GM12875 (cell line): ENCODE measurements at regions not wholly inside any gene's neighbourhood (a gene's known extent, or its start where the extent isn't known, plus 50 kb on each side); places are given as distances from the start of the nearest gene placed in this dataset.

Experiments used
- H3K4me3 ChIP-seq: one replicate; pipeline ENCODE4 v1.5.1; 2011; ENCODE audit warnings: low read depth, low read length, control low read depth
- TF ChIP-seq, protein P1 (sequence below): IDR thresholded peaks from 2 replicates; pipeline ENCODE4 v1.5.1; 2011; ENCODE audit warnings: low read depth, mild to moderate bottlenecking, control low read depth, inconsistent platforms, low read length, moderate library complexity, borderline replicate concordance; ENCODE audit not compliant: insufficient read depth

DNA sequence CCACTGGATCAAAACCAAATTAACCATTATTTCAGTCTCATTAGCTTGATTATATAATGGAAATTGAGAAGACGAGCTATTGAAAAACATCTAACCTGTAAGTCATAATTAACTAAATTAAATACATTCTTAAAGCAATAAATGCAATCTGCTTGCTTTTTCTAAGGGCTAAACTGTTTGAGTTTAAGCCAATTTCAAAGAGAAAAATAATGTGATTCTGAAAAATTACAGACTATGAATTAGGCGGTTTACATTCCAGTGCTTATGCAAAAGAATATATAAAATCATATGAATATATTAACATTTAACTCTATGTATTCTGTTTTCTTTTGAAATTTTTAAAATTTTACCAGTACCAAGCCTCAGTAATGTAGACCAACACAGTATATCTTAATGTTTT lies 1349.4 kb downstream of the FSCB start:
- H3K4me3 ChIP-seq, result no peak overlapping the region
- TF ChIP-seq, protein P1, sequence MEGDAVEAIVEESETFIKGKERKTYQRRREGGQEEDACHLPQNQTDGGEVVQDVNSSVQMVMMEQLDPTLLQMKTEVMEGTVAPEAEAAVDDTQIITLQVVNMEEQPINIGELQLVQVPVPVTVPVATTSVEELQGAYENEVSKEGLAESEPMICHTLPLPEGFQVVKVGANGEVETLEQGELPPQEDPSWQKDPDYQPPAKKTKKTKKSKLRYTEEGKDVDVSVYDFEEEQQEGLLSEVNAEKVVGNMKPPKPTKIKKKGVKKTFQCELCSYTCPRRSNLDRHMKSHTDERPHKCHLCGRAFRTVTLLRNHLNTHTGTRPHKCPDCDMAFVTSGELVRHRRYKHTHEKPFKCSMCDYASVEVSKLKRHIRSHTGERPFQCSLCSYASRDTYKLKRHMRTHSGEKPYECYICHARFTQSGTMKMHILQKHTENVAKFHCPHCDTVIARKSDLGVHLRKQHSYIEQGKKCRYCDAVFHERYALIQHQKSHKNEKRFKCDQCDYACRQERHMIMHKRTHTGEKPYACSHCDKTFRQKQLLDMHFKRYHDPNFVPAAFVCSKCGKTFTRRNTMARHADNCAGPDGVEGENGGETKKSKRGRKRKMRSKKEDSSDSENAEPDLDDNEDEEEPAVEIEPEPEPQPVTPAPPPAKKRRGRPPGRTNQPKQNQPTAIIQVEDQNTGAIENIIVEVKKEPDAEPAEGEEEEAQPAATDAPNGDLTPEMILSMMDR, result no peak

GRCh38 chr14:43155924-43156323 lies 1351.2 kb downstream of the FSCB start:
- TF ChIP-seq, protein P1, result no peak
- H3K4me3 ChIP-seq, result no peak overlapping the region

GRCh38 chr14:43155258-43155657 lies 1351.8 kb downstream of the FSCB start:
- TF ChIP-seq, protein P1, result no peak
- no peak overlapping the region for H3K4me3 ChIP-seq

GRCh38 chr14:43147485-43147884 lies 1359.6 kb downstream of the FSCB start:
- TF ChIP-seq, protein P1, result no peak

DNA sequence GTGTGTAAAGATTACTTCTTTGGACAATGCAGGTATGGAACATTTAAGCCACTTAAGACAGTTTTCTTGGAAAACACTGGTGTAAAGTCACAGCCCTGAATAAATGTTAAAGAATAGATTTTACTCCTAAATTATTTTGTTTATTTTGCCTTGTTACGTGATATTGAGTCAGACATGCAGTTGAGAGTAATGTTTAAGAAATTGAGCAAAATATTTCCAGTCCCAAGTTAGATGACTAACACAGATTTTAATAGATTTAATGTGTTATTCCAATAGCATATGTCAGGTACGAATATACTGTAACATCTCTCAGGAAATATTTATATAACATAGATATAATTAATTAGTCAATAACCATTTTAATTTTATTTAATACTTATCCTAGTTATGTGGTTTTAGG lies 1361.7 kb downstream of the FSCB start:
- TF ChIP-seq, protein P1, result no peak
- no peak overlapping the region for H3K4me3 ChIP-seq

More at GRCh38 chr14:43147485-43147884, 1359.6 kb downstream of the FSCB start:
- no peak overlapping the region for H3K4me3 ChIP-seq

DNA sequence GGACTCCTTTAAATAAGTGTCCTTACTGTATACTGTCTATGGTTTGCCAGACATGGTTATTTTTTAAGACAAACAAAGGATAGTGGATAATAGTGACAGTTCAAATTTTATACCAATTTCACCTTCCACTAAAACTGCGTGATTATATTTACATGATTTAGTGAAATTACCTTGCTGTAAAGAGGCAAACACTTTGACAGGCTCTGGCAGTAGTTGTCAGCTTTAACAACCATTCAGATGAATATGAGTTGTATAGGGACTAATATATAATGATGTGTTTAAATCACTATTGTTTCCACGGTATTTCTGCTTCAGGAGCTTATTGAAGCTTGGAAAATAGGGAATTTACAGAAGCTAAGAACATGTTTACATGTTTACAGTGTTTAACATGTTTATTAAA lies 1364.0 kb downstream of the FSCB start:
- TF ChIP-seq, protein P1, result no peak
- H3K4me3 ChIP-seq, result no peak overlapping the region

- TF ChIP-seq, protein P1, result no peak
- H3K4me3 ChIP-seq, result no peak overlapping the region
Observed at GRCh38 chr14:43141636-43142191, 1365.4 kb downstream of the FSCB start.
